CD14-positive monocyte (primary cell): ENCODE measurements at regions not wholly inside any gene's neighbourhood (a gene's known extent, or its start where the extent isn't known, plus 50 kb on each side); places are given as distances from the start of the nearest gene placed in this dataset.

Source experiments
- DNase-seq, 3 donors: peaks; one replicate each; pipeline ENCODE4 v3.0.0-alpha.2; 2011 to 2022
- H2AFZ ChIP-seq: 2 replicates; pipeline ENCODE4 v1.6.0; 2012; ENCODE audit warnings: mild to moderate bottlenecking, low read depth, low read length, inconsistent platforms; ENCODE audit not compliant: insufficient read depth, poor library complexity, severe bottlenecking
- H3K27ac ChIP-seq, 2 donors: 1 replicate in 1 of 2; 2 replicates in 1 of 2; pipeline ENCODE4 v1.5.1; 2012 to 2013; ENCODE audit warnings: low read length in 2 of 2, control low read depth in 1 of 2, inconsistent platforms in 1 of 2, low read depth in 1 of 2, mild to moderate bottlenecking in 1 of 2
- H3K27me3 ChIP-seq, 2 donors: one replicate each; pipeline versions ENCODE4 v1.6.0 to v1.6.1; 2011 to 2013; ENCODE audit warnings: low read length in 2 of 2; ENCODE audit not compliant: control insufficient read depth in 2 of 2, insufficient read depth in 2 of 2
- H3K36me3 ChIP-seq, 2 donors: replicated peaks in 1 of 2; 1 replicate in 1 of 2; 2 replicates in 1 of 2; pipeline versions ENCODE4 v1.5.1 to v1.6.1; 2012 to 2013; ENCODE audit warnings: low read length in 2 of 2, control low read depth in 1 of 2, inconsistent platforms in 1 of 2, mild to moderate bottlenecking in 1 of 2; ENCODE audit not compliant: insufficient read depth in 2 of 2, control insufficient read depth in 1 of 2
- H3K4me1 ChIP-seq, 2 donors: 1 replicate in 1 of 2; 2 replicates in 1 of 2; pipeline versions ENCODE4 v1.5.1 to v1.6.1; 2012 to 2013; ENCODE audit warnings: low read length in 2 of 2, control low read depth in 1 of 2, inconsistent platforms in 1 of 2, mild to moderate bottlenecking in 1 of 2, moderate library complexity in 1 of 2; ENCODE audit not compliant: insufficient read depth in 2 of 2, control insufficient read depth in 1 of 2
- H3K4me2 ChIP-seq: replicated peaks from 2 replicates; pipeline ENCODE3; 2012; ENCODE audit warnings: low read length, moderate library complexity, mild to moderate bottlenecking; ENCODE audit not compliant: poor library complexity, severe bottlenecking; ENCODE audit errors: extremely low read depth
- H3K4me3 ChIP-seq, 3 experiments: fragments of 200-600 bp in 1 of 3; sonication (generic) in 1 of 3; replicated peaks in 1 of 3; 1 replicate in 2 of 3; 2 replicates in 1 of 3; pipeline ENCODE4 v1.5.1; 2011 to 2013; ENCODE audit warnings: low read length in 3 of 3, mild to moderate bottlenecking in 3 of 3, control low read depth in 2 of 3, low read depth in 2 of 3, inconsistent platforms in 1 of 3, moderate library complexity in 1 of 3
- H3K79me2 ChIP-seq: 2 replicates; pipeline ENCODE4 v1.6.0; 2012; ENCODE audit warnings: mild to moderate bottlenecking, control low read depth, inconsistent platforms, low read length, moderate library complexity; ENCODE audit not compliant: insufficient read depth
- H3K9ac ChIP-seq: 2 replicates; pipeline ENCODE4 v1.6.0; 2017; ENCODE audit warnings: low read length, mild to moderate bottlenecking; ENCODE audit not compliant: insufficient read depth, poor library complexity, severe bottlenecking
- H3K9me3 ChIP-seq, 2 donors: replicated peaks in 1 of 2; 1 replicate in 1 of 2; 2 replicates in 1 of 2; pipeline versions ENCODE4 v1.5.1 to v1.6.1; 2012 to 2013; ENCODE audit warnings: low read length in 2 of 2, control low read depth in 1 of 2; ENCODE audit not compliant: control insufficient read depth in 1 of 2, insufficient read depth in 1 of 2
- H4K20me1 ChIP-seq: 2 replicates; pipeline ENCODE4 v1.6.0; 2012; ENCODE audit warnings: mild to moderate bottlenecking, low read length, control low read depth, moderate library complexity; ENCODE audit not compliant: insufficient read depth
- H3K27ac Mint-ChIP-seq, 7 donors: one replicate each; pipeline ENCODE4 v1.8.0; 2020; ENCODE audit warnings: mild to moderate bottlenecking in 7 of 7, mixed read lengths in 7 of 7, moderate library complexity in 6 of 7, inconsistent platforms in 2 of 7
- H3K27me3 Mint-ChIP-seq, 3 donors: one replicate each; pipeline ENCODE4 v1.8.0; 2021 to 2022; ENCODE audit warnings: low read depth in 3 of 3, mild to moderate bottlenecking in 3 of 3, mixed read lengths in 3 of 3, moderate library complexity in 3 of 3, inconsistent platforms in 1 of 3
- H3K36me3 Mint-ChIP-seq, 2 donors: one replicate each; pipeline ENCODE4 v1.8.0; 2020; ENCODE audit warnings: mixed read lengths in 2 of 2, inconsistent platforms in 1 of 2, mild to moderate bottlenecking in 1 of 2
- H3K4me1 Mint-ChIP-seq: one replicate; pipeline ENCODE4 v1.8.0; 2020; ENCODE audit warnings: mild to moderate bottlenecking, mixed read lengths
- H3K4me3 Mint-ChIP-seq, 2 donors: one replicate each; pipeline ENCODE4 v1.8.0; 2020; ENCODE audit warnings: mild to moderate bottlenecking in 2 of 2, mixed read lengths in 2 of 2, moderate library complexity in 1 of 2
- H3K9me3 Mint-ChIP-seq, 7 donors: one replicate each; pipeline ENCODE4 v1.8.0; 2020 to 2022; ENCODE audit warnings: mixed read lengths in 7 of 7, mild to moderate bottlenecking in 6 of 7, moderate library complexity in 6 of 7, inconsistent platforms in 2 of 7
- WGBS: methylation state at CpG from one replicate; pipeline ENCODE4 v1.1.5; 2013; ENCODE audit warnings: missing lambda C conversion rate; ENCODE audit not compliant: insufficient coverage; 5-methylcytosine and 5-hydroxymethylcytosine counted together
- intact Hi-C, 2 donors: fragments of 100-400 bp; cut with micrococcal nuclease; formaldehyde crosslinking; loops; one replicate each; pipeline versions ENCODE4 v1.15.0 to v1.15.1; 2023
- TF ChIP-seq, protein P1 (sequence below): fragments of 200-600 bp; IDR thresholded peaks from one replicate; pipeline ENCODE4 v1.8.0; 2022; ENCODE audit warnings: antibody characterized with exemption, mild to moderate bottlenecking

DNA sequence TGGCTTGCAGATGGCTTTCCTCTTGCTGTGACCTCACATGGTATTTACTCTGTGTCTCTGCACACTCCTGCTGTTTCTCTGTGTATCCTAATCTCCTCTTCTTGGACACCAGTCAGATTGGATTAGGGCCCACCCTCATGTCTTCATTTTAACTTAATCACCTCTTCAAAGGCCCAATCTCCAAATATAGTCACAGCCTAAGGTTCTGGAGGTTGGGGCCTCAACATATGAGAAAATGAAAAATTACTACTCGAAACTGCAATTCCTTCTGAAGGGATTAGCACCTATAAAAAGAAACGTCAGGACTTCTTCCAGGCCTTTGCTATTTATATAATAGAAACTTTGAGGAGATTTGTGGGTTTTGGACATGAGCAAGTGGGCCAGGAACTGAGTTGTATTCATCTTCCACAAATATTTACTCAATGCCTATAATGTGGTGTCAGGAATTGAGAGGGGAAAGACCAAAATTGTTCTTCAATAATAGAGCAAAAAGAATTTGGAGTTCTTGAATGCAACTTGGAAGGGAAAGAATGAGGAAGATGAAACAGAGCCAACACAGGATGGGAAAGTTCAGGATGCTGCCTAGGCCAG is 270.0 kb upstream of the FN1 start:
- TF ChIP-seq, protein P1, sequence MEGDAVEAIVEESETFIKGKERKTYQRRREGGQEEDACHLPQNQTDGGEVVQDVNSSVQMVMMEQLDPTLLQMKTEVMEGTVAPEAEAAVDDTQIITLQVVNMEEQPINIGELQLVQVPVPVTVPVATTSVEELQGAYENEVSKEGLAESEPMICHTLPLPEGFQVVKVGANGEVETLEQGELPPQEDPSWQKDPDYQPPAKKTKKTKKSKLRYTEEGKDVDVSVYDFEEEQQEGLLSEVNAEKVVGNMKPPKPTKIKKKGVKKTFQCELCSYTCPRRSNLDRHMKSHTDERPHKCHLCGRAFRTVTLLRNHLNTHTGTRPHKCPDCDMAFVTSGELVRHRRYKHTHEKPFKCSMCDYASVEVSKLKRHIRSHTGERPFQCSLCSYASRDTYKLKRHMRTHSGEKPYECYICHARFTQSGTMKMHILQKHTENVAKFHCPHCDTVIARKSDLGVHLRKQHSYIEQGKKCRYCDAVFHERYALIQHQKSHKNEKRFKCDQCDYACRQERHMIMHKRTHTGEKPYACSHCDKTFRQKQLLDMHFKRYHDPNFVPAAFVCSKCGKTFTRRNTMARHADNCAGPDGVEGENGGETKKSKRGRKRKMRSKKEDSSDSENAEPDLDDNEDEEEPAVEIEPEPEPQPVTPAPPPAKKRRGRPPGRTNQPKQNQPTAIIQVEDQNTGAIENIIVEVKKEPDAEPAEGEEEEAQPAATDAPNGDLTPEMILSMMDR: no peak
- H3K27ac ChIP-seq: no peak overlapping the region
- no peak overlapping the region for H3K4me3 ChIP-seq
- no peak overlapping the region for H3K9ac ChIP-seq
- Mint-ChIP-seq H3K4me3 (no peak overlapping the region), H3K4me1 (peaks cover 30% of the 10 kb centered on the region), H3K27me3 (peaks cover 0 to 1% (median 0%) of the 10 kb centered on the region in 3 donors), H3K9me3 (peaks cover 0 to 8% (median 3%) of the 10 kb centered on the region in 7 donors), H3K36me3 (no peaks in the 10 kb centered on the region), H3K27ac (peak overlapping the region in 1 of 7 donors; percentile 11)
- no CpG with 5 or more reads among the region's 2 CpGs for WGBS
- H4K20me1 ChIP-seq: no peaks in the 10 kb centered on the region
- no peak overlapping the region for H3K4me2 ChIP-seq
- H3K4me1 ChIP-seq: peaks cover 32 to 41% of the 10 kb centered on the region in 2 donors
- H3K79me2 ChIP-seq: no peaks in the 10 kb centered on the region
- H3K27me3 ChIP-seq: no peaks in the 10 kb centered on the region
- H2AFZ ChIP-seq: no peak overlapping the region
- no peaks in the 10 kb centered on the region for H3K9me3 ChIP-seq
- intact Hi-C loops: no loop called here
- no peak for DNase-seq
- H3K36me3 ChIP-seq: no peaks in the 10 kb centered on the region

DNA sequence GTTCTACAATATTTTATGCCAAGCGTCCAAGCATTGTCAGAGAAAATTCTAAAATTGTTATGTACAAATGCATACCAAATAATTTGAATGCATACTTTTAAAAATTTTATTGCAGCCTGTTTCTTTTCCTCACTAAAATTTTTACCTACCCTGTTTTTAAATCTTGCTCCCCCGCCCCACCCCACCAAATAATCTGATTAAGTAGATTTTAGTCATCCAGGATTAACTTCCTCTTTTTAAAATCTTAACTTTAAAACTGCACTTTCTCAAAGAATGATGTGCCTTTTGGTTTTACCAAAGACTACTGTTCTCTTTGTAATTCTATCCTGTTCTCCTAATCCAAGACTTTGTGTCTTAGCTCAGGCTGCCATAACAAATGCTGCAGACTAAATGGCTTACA is 269.4 kb upstream of the FN1 start:
- DNase-seq: no peak
- H3K9me3 Mint-ChIP-seq: peaks cover 0 to 8% (median 3%) of the 10 kb centered on the region in 7 donors

More for the DNA sequence above, 269.4 kb upstream of the FN1 start:
- WGBS: 20% methylated on average over 1 of the region's 2 CpGs
- TF ChIP-seq, protein P1: no peak
- Histone ChIP-seq H3K27ac (no peak overlapping the region), H3K36me3 (no peaks in the 10 kb centered on the region), H3K27me3 (no peaks in the 10 kb centered on the region), H3K9me3 (no peaks in the 10 kb centered on the region), H3K9ac (no peak overlapping the region), H4K20me1 (no peaks in the 10 kb centered on the region), H3K79me2 (no peaks in the 10 kb centered on the region), H3K4me3 (no peak overlapping the region), H2AFZ (no peak overlapping the region), H3K4me2 (no peak overlapping the region), H3K4me1 (peaks cover 32 to 41% of the 10 kb centered on the region in 2 donors)
- no peak overlapping the region for H3K27ac Mint-ChIP-seq
- H3K36me3 Mint-ChIP-seq: no peaks in the 10 kb centered on the region
- H3K27me3 Mint-ChIP-seq: peaks cover 0 to 1% (median 0%) of the 10 kb centered on the region in 3 donors
- intact Hi-C loops: no loop called here
- H3K4me1 Mint-ChIP-seq: peaks cover 30% of the 10 kb centered on the region
- H3K4me3 Mint-ChIP-seq: no peak overlapping the region
